ENCODE measurements at regions not wholly inside any gene's neighbourhood (a gene's known extent, or its start where the extent isn't known, plus 50 kb on each side); places are given as distances from the start of the nearest gene placed in this dataset.

DNA sequence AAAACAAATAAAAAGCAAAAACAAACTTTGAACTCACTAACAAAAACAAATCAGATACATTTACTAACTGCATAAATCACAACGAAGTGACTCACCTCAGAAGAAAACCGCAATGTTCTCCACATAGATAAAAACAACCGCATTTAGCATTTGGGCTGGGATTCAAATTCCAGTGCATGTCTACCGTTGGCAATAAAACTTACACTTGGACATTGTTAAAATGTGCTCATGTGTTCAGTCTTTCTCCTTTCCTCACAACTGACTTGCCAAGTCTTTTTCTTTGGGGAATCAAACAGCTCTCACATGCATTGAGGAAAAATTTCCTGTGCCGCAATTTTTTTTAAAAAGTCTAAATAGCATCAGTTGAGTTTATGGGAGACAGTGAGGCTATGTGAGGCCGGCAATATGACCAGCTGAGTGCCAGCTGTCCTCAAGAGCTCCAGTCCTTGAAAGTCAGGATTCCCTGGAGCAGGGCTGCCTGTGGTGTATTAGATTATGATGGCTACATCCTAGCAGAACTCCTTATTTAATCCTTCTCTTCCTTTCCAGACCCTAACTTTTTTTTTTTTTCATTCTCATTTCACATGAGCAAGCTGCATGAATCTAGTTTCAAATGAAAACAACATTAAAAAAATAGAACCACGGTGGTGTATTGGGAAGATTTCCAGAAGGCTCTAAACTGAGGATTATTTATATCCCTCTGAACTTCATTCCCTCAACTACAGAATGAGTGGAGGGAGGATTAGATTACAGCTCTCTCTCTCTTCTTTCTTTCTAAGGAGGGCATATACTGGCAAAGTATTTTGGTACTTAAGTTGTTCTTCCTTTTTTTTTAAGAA, 70.2 kb upstream of the MEIS1 start (continued):
- TF ChIP-seq, protein P1, sequence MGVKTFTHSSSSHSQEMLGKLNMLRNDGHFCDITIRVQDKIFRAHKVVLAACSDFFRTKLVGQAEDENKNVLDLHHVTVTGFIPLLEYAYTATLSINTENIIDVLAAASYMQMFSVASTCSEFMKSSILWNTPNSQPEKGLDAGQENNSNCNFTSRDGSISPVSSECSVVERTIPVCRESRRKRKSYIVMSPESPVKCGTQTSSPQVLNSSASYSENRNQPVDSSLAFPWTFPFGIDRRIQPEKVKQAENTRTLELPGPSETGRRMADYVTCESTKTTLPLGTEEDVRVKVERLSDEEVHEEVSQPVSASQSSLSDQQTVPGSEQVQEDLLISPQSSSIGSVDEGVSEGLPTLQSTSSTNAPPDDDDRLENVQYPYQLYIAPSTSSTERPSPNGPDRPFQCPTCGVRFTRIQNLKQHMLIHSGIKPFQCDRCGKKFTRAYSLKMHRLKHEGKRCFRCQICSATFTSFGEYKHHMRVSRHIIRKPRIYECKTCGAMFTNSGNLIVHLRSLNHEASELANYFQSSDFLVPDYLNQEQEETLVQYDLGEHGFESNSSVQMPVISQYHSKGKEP (tag by site-specific recombination; IDR thresholded peaks at IDR 0.05) = peak; percentile 93
- TF ChIP-seq GFI1B (tag by site-specific recombination; IDR thresholded peaks at IDR 0.05) (peak; percentile 96), ZNF391 (tag by site-specific recombination; IDR thresholded peaks at IDR 0.05; ENCODE audit: borderline replicate concordance, low read depth) (peak; percentile 85; the same call in 1 of the 2 replicates), PRDM1 (tag by site-specific recombination; IDR thresholded peaks at IDR 0.05) (peak; percentile 58; the same call in 1 of the 2 replicates), FEZF1 (tag by site-specific recombination; IDR thresholded peaks at IDR 0.05) (peak; percentile 92), ZNF24 (tag by site-specific recombination; IDR thresholded peaks at IDR 0.05) (peak; percentile 75), ZBTB8A (tag by site-specific recombination; IDR thresholded peaks at IDR 0.05) (no peak), ZSCAN30 (tag by site-specific recombination; IDR thresholded peaks at IDR 0.05) (peak; percentile 61), ZNF626 (tag by site-specific recombination; IDR thresholded peaks at IDR 0.05) (no peak), ZNF610 (tag by site-specific recombination; IDR thresholded peaks at IDR 0.05; ENCODE audit: borderline replicate concordance) (no peak), ZNF138 (tag by site-specific recombination; IDR thresholded peaks at IDR 0.05; ENCODE audit: borderline replicate concordance) (no peak), SP3 (tag by site-specific recombination; IDR thresholded peaks at IDR 0.05) (no peak), ZNF548 (tag by site-specific recombination; IDR thresholded peaks at IDR 0.05) (no peak), SP7 (tag by site-specific recombination; IDR thresholded peaks at IDR 0.05) (peak; percentile 66; the same call in 1 of the 2 replicates), IKZF3 (tag by site-specific recombination; IDR thresholded peaks at IDR 0.05) (peak; percentile 68), ZNF830 (tag by site-specific recombination; IDR thresholded peaks at IDR 0.05; ENCODE audit: low read depth) (no peak), EGR2 (tag by site-specific recombination; IDR thresholded peaks at IDR 0.05; ENCODE audit: low read depth) (no peak)
- TF ChIP-seq, protein P2, sequence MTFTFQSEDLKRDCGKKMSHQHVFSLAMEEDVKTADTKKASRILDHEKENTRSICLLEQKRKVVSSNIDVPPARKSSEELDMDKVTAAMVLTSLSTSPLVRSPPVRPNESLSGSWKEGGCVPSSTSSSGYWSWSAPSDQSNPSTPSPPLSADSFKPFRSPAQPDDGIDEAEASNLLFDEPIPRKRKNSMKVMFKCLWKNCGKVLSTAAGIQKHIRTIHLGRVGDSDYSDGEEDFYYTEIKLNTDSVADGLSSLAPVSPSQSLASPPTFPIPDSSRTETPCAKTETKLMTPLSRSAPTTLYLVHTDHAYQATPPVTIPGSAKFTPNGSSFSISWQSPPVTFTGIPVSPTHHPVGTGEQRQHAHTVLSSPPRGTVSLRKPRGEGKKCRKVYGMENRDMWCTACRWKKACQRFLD (tag by site-specific recombination; IDR thresholded peaks at IDR 0.05) = no peak
- TF ChIP-seq, protein P3, sequence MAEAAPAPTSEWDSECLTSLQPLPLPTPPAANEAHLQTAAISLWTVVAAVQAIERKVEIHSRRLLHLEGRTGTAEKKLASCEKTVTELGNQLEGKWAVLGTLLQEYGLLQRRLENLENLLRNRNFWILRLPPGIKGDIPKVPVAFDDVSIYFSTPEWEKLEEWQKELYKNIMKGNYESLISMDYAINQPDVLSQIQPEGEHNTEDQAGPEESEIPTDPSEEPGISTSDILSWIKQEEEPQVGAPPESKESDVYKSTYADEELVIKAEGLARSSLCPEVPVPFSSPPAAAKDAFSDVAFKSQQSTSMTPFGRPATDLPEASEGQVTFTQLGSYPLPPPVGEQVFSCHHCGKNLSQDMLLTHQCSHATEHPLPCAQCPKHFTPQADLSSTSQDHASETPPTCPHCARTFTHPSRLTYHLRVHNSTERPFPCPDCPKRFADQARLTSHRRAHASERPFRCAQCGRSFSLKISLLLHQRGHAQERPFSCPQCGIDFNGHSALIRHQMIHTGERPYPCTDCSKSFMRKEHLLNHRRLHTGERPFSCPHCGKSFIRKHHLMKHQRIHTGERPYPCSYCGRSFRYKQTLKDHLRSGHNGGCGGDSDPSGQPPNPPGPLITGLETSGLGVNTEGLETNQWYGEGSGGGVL (tag by site-specific recombination; IDR thresholded peaks at IDR 0.05) = 0 out of 2 replicates have a peak, but pooled peaks have one; percentile 18
- TF ChIP-seq, protein P4, sequence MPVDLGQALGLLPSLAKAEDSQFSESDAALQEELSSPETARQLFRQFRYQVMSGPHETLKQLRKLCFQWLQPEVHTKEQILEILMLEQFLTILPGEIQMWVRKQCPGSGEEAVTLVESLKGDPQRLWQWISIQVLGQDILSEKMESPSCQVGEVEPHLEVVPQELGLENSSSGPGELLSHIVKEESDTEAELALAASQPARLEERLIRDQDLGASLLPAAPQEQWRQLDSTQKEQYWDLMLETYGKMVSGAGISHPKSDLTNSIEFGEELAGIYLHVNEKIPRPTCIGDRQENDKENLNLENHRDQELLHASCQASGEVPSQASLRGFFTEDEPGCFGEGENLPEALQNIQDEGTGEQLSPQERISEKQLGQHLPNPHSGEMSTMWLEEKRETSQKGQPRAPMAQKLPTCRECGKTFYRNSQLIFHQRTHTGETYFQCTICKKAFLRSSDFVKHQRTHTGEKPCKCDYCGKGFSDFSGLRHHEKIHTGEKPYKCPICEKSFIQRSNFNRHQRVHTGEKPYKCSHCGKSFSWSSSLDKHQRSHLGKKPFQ (tag by site-specific recombination; IDR thresholded peaks at IDR 0.05) = peak; percentile 27; the same call in 1 of the 2 replicates
- TF ChIP-seq, protein P5, sequence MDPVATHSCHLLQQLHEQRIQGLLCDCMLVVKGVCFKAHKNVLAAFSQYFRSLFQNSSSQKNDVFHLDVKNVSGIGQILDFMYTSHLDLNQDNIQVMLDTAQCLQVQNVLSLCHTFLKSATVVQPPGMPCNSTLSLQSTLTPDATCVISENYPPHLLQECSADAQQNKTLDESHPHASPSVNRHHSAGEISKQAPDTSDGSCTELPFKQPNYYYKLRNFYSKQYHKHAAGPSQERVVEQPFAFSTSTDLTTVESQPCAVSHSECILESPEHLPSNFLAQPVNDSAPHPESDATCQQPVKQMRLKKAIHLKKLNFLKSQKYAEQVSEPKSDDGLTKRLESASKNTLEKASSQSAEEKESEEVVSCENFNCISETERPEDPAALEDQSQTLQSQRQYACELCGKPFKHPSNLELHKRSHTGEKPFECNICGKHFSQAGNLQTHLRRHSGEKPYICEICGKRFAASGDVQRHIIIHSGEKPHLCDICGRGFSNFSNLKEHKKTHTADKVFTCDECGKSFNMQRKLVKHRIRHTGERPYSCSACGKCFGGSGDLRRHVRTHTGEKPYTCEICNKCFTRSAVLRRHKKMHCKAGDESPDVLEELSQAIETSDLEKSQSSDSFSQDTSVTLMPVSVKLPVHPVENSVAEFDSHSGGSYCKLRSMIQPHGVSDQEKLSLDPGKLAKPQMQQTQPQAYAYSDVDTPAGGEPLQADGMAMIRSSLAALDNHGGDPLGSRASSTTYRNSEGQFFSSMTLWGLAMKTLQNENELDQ (tag by site-specific recombination; IDR thresholded peaks at IDR 0.05; ENCODE audit: low read depth) = no peak
- TF ChIP-seq, protein P6, sequence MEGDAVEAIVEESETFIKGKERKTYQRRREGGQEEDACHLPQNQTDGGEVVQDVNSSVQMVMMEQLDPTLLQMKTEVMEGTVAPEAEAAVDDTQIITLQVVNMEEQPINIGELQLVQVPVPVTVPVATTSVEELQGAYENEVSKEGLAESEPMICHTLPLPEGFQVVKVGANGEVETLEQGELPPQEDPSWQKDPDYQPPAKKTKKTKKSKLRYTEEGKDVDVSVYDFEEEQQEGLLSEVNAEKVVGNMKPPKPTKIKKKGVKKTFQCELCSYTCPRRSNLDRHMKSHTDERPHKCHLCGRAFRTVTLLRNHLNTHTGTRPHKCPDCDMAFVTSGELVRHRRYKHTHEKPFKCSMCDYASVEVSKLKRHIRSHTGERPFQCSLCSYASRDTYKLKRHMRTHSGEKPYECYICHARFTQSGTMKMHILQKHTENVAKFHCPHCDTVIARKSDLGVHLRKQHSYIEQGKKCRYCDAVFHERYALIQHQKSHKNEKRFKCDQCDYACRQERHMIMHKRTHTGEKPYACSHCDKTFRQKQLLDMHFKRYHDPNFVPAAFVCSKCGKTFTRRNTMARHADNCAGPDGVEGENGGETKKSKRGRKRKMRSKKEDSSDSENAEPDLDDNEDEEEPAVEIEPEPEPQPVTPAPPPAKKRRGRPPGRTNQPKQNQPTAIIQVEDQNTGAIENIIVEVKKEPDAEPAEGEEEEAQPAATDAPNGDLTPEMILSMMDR (tag by site-specific recombination; IDR thresholded peaks at IDR 0.05) = no peak
- TF ChIP-seq, protein P7, sequence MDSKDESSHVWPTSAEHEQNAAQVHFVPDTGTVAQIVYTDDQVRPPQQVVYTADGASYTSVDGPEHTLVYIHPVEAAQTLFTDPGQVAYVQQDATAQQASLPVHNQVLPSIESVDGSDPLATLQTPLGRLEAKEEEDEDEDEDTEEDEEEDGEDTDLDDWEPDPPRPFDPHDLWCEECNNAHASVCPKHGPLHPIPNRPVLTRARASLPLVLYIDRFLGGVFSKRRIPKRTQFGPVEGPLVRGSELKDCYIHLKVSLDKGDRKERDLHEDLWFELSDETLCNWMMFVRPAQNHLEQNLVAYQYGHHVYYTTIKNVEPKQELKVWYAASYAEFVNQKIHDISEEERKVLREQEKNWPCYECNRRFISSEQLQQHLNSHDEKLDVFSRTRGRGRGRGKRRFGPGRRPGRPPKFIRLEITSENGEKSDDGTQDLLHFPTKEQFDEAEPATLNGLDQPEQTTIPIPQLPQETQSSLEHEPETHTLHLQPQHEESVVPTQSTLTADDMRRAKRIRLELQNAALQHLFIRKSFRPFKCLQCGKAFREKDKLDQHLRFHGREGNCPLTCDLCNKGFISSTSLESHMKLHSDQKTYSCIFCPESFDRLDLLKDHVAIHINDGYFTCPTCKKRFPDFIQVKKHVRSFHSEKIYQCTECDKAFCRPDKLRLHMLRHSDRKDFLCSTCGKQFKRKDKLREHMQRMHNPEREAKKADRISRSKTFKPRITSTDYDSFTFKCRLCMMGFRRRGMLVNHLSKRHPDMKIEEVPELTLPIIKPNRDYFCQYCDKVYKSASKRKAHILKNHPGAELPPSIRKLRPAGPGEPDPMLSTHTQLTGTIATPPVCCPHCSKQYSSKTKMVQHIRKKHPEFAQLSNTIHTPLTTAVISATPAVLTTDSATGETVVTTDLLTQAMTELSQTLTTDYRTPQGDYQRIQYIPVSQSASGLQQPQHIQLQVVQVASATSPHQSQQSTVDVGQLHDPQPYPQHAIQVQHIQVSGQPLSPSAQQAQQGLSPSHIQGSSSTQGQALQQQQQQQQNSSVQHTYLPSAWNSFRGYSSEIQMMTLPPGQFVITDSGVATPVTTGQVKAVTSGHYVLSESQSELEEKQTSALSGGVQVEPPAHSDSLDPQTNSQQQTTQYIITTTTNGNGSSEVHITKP (tag by site-specific recombination; IDR thresholded peaks at IDR 0.05) = no peak; the same call in 1 of the 2 replicates
